Endothelial cell of umbilical vein (primary cell): ENCODE measurements at regions not wholly inside any gene's neighbourhood (a gene's known extent, or its start where the extent isn't known, plus 50 kb on each side); places are given as distances from the start of the nearest gene placed in this dataset.

ENCODE experiments used
- BruUV-seq: library from RNA; stranded (reverse); fragments of 400-500 nt; replicated peaks from 2 replicates; lab custom pipeline; 2021; lab: Mats Ljungman, UMichigan
- CTCF ChIA-PET: fragments of 300-600, 350-600 bp; sonication (Branson Sonifier 250); formaldehyde crosslinking; loops from one replicate; lab custom pipeline; 2021; ENCODE audit warnings: antibody characterized with exemption, inconsistent platforms; lab: Charles Lee
- POLR2A ChIA-PET: fragments of 300-600, 350-600 bp; sonication (Branson Sonifier 250); formaldehyde crosslinking; loops from one replicate; lab custom pipeline; 2021; ENCODE audit warnings: antibody characterized with exemption, inconsistent platforms; lab: Charles Lee
- DNase-seq: peaks from one replicate; pipeline ENCODE4 v3.0.0-alpha.2; 2011; ENCODE audit warnings: low read depth, low spot score
- FAIRE-seq: peaks from 2 replicates; lab custom pipeline; 2011; peaks lifted over from hg19 to GRCh38; lab: Jason Lieb, UNC
- H2AFZ ChIP-seq: 2 replicates; pipeline ENCODE4 v1.6.0; 2012; ENCODE audit warnings: low read depth, low read length, control low read depth, inconsistent platforms
- H3K27ac ChIP-seq: 2 replicates; pipeline ENCODE4 v1.5.1; 2011; ENCODE audit warnings: low read depth, mild to moderate bottlenecking, control low read depth, low read length, moderate library complexity; ENCODE audit not compliant: insufficient read depth
- H3K27me3 ChIP-seq, 2 experiments: 2 replicates each; pipeline versions ENCODE4 v1.6.0 to v1.6.1; 2011; ENCODE audit warnings: low read length in 2 of 2, mixed read lengths in 1 of 2; ENCODE audit not compliant: control insufficient read depth in 2 of 2, insufficient read depth in 2 of 2
- H3K36me3 ChIP-seq, 2 experiments: 2 replicates in 1 of 2; 3 replicates in 1 of 2; pipeline ENCODE4 v1.5.1; 2011; ENCODE audit warnings: low read length in 2 of 2, mild to moderate bottlenecking in 1 of 2, moderate library complexity in 1 of 2; ENCODE audit not compliant: control insufficient read depth in 2 of 2, insufficient read depth in 2 of 2; ENCODE audit errors: extremely low read depth in 1 of 2
- H3K4me1 ChIP-seq: 3 replicates; pipeline ENCODE4 v1.5.1; 2011; ENCODE audit warnings: mild to moderate bottlenecking, low read length; ENCODE audit not compliant: control insufficient read depth, insufficient read depth; ENCODE audit errors: extremely low read depth
- H3K4me2 ChIP-seq: 2 replicates; pipeline ENCODE4 v1.6.1; 2011; ENCODE audit warnings: low read length, control low read depth, mixed read lengths; ENCODE audit not compliant: insufficient read depth
- H3K4me3 ChIP-seq, 3 experiments: fragments of 200-600 bp in 1 of 3; sonication (generic), shearing (Covaris generic) in 1 of 3; replicated peaks in 1 of 3; 2 replicates each; pipeline ENCODE4 v1.5.1; 2011 to 2016; ENCODE audit warnings: control low read depth in 3 of 3, low read length in 3 of 3, mild to moderate bottlenecking in 2 of 3, inconsistent platforms in 1 of 3, low read depth in 1 of 3, moderate library complexity in 1 of 3; ENCODE audit not compliant: insufficient read depth in 1 of 3
- H3K79me2 ChIP-seq: 2 replicates; pipeline ENCODE4 v1.6.0; 2012; ENCODE audit warnings: low read length, inconsistent platforms; ENCODE audit not compliant: control insufficient read depth, insufficient read depth
- H3K9ac ChIP-seq: replicated peaks from 2 replicates; pipeline ENCODE3; 2011; ENCODE audit warnings: low read length, control low read depth; ENCODE audit not compliant: insufficient read depth; ENCODE audit errors: extremely low read depth
- H3K9me1 ChIP-seq: replicated peaks from 3 replicates; pipeline ENCODE4 v1.6.0; 2011; ENCODE audit warnings: mild to moderate bottlenecking, low read length; ENCODE audit not compliant: control insufficient read depth, insufficient read depth; ENCODE audit errors: extremely low read depth
- H3K9me3 ChIP-seq: replicated peaks from 2 replicates; pipeline ENCODE4 v1.5.1; 2012; ENCODE audit warnings: low read length, inconsistent platforms; ENCODE audit not compliant: control insufficient read depth, insufficient read depth
- H4K20me1 ChIP-seq: replicated peaks from 2 replicates; pipeline ENCODE3; 2011; ENCODE audit warnings: mild to moderate bottlenecking, low read length; ENCODE audit not compliant: control insufficient read depth, insufficient read depth; ENCODE audit errors: extremely low read depth
- CTCF ChIP-seq, 2 donors: IDR thresholded peaks; 1 replicate in 1 of 2; 2 replicates in 1 of 2; pipeline ENCODE4 v1.5.1; 2011; ENCODE audit warnings: low read length in 2 of 2, mild to moderate bottlenecking in 2 of 2, moderate library complexity in 2 of 2, control low read depth in 1 of 2, inconsistent platforms in 1 of 2, low read depth in 1 of 2; ENCODE audit not compliant: insufficient read depth in 1 of 2; ENCODE audit errors: extremely low read depth in 1 of 2
- EZH2 ChIP-seq: IDR thresholded peaks from 2 replicates; pipeline ENCODE4 v1.6.1; 2012; ENCODE audit warnings: borderline replicate concordance, low read depth, mild to moderate bottlenecking, moderate library complexity, low read length, inconsistent platforms; ENCODE audit not compliant: severe bottlenecking
- FOS ChIP-seq: IDR thresholded peaks from 2 replicates; pipeline ENCODE4 v1.6.1; 2011; ENCODE audit warnings: mild to moderate bottlenecking, low read length, moderate library complexity, borderline replicate concordance; ENCODE audit not compliant: insufficient read depth
- MAX ChIP-seq: IDR thresholded peaks from 2 replicates; pipeline ENCODE4 v1.6.1; 2011; ENCODE audit not compliant: insufficient read depth, insufficient read length
- POLR2A ChIP-seq: IDR thresholded peaks from 2 replicates; pipeline ENCODE4 v1.6.1; 2012; ENCODE audit warnings: low read depth, mild to moderate bottlenecking, control low read depth, low read length
- POLR2AphosphoS5 ChIP-seq: IDR thresholded peaks from 2 replicates; pipeline ENCODE4 v1.6.1; 2012; ENCODE audit warnings: low read depth, mild to moderate bottlenecking, control low read depth, low read length, moderate library complexity; ENCODE audit not compliant: insufficient read depth
- dilution Hi-C: fragments of 300-500 bp; cut with MboI; formaldehyde crosslinking; loops from one replicate; pipeline ENCODE4 v1.15.0; 2019; ENCODE audit warnings: low sequenced_read_pairs; ENCODE audit not compliant: extremely low pct_ligation_motif_present
- intact Hi-C: fragments of 100-400 bp; cut with micrococcal nuclease; formaldehyde crosslinking; loops from one replicate; pipeline ENCODE4 v1.10.0; 2022

DNA sequence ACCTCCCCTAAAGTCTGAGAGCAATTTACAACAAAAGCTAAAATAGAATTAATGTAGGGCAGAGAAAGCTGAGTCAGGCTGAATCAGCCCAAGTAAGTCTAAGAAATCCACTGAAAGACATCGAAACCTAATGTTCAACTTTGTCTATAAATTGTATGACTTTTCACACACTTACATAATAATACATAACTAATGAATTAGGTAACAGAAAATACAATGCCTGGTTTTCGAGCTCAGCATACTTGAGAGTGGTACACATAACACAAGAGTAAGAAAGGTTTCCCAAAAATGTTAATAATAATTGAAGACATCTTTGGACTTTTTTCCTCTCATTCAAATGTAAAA is 55.3 kb upstream of the VGLL4 start:
- no peaks in the 10 kb centered on the region for H3K4me1 ChIP-seq
- no peak overlapping the region for H3K27ac ChIP-seq
- H4K20me1 ChIP-seq: no peaks in the 10 kb centered on the region
- H3K9me1 ChIP-seq: no peaks in the 10 kb centered on the region
- H3K36me3 ChIP-seq: peaks cover 0 to 5% of the 10 kb centered on the region in 2 experiments
- no peak overlapping the region for H2AFZ ChIP-seq
- H3K79me2 ChIP-seq: no peaks in the 10 kb centered on the region
- no peak for DNase-seq
- BruUV-seq: no TSS peak
- no peak for FAIRE-seq
- dilution Hi-C loops (no loop called here), intact Hi-C loops (no loop called here)
- H3K4me3 ChIP-seq: no peak overlapping the region
- H3K27me3 ChIP-seq: no peaks in the 10 kb centered on the region
- H3K9me3 ChIP-seq: no peaks in the 10 kb centered on the region
- no peak for TF ChIP-seq FOS
- no peak for TF ChIP-seq POLR2A
- TF ChIP-seq POLR2AphosphoS5: no peak
- TF ChIP-seq CTCF (IDR thresholded peaks at IDR 0.05; ENCODE audit: extremely low read depth in 1 of 2, insufficient read depth in 1 of 2, low read depth in 1 of 2, low read length in 2 of 2): no peak
- no peak for TF ChIP-seq MAX
- TF ChIP-seq EZH2: no peak
- CTCF ChIA-PET: interaction anchor here (0.6 to 1.2 kb wide), 2 partner anchors 18 to 333 kb away, joined by 3 to 4 read pairs; no protein-coding TSS in a partner anchor
- H3K4me2 ChIP-seq: no peak overlapping the region
- POLR2A ChIA-PET: no interaction called here
- no peak overlapping the region for H3K9ac ChIP-seq
